RWPE1 (cell line): ENCODE measurements at regions not wholly inside any gene's neighbourhood (a gene's known extent, or its start where the extent isn't known, plus 50 kb on each side); places are given as distances from the start of the nearest gene placed in this dataset.

Source experiments
- CTCF ChIA-PET: fragments of 350-600 bp; sonication (Branson Sonifier 250); formaldehyde crosslinking; extraction: SDS; loops from one replicate; lab custom pipeline; 2021; lab: Yijun Ruan, JAX
- POLR2A ChIA-PET: fragments of 400-600 bp; formaldehyde crosslinking; extraction: SDS; loops from one replicate; lab custom pipeline; 2020; ENCODE audit warnings: antibody characterized with exemption; ENCODE audit not compliant: low non-redundant PET; lab: Yijun Ruan, JAX
- DNase-seq: peaks from one replicate; pipeline ENCODE4 v3.0.0; 2012; ENCODE audit warnings: low spot score
- H3K27ac ChIP-seq: fragments of 450-650 bp; 2 replicates; pipeline ENCODE4 v1.5.1; 2017
- TF ChIP-seq, protein P1 (sequence below): fragments of 450-650 bp; conservative IDR thresholded peaks from 2 replicates; pipeline ENCODE4 v1.5.1; 2017; ENCODE audit warnings: low read depth, mild to moderate bottlenecking

DNA sequence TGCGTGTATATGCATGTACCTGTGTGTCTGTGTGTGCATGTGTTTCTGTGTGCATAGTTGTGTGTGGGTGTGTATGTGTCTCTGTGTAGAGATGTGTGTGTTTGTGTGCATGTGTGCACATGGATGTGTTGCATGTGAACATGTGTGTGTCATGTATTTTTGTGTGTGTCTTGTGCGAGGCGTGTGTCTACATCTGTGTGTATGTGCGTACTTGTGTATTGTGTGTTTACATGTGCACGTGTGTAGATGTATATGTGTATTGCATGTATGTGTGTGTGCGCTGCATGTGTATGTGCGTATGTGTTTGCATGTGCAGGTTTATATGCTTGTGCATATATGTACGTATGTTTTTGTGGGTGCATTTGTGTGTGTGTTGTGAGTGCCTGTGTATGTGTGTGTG, 735.2 kb downstream of the GALR1 start:
- POLR2A ChIA-PET: no interaction called here
- H3K27ac ChIP-seq: no peak overlapping the region
- TF ChIP-seq, protein P1, sequence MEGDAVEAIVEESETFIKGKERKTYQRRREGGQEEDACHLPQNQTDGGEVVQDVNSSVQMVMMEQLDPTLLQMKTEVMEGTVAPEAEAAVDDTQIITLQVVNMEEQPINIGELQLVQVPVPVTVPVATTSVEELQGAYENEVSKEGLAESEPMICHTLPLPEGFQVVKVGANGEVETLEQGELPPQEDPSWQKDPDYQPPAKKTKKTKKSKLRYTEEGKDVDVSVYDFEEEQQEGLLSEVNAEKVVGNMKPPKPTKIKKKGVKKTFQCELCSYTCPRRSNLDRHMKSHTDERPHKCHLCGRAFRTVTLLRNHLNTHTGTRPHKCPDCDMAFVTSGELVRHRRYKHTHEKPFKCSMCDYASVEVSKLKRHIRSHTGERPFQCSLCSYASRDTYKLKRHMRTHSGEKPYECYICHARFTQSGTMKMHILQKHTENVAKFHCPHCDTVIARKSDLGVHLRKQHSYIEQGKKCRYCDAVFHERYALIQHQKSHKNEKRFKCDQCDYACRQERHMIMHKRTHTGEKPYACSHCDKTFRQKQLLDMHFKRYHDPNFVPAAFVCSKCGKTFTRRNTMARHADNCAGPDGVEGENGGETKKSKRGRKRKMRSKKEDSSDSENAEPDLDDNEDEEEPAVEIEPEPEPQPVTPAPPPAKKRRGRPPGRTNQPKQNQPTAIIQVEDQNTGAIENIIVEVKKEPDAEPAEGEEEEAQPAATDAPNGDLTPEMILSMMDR: no peak
- CTCF ChIA-PET: no interaction called here
- DNase-seq: no peak

DNA sequence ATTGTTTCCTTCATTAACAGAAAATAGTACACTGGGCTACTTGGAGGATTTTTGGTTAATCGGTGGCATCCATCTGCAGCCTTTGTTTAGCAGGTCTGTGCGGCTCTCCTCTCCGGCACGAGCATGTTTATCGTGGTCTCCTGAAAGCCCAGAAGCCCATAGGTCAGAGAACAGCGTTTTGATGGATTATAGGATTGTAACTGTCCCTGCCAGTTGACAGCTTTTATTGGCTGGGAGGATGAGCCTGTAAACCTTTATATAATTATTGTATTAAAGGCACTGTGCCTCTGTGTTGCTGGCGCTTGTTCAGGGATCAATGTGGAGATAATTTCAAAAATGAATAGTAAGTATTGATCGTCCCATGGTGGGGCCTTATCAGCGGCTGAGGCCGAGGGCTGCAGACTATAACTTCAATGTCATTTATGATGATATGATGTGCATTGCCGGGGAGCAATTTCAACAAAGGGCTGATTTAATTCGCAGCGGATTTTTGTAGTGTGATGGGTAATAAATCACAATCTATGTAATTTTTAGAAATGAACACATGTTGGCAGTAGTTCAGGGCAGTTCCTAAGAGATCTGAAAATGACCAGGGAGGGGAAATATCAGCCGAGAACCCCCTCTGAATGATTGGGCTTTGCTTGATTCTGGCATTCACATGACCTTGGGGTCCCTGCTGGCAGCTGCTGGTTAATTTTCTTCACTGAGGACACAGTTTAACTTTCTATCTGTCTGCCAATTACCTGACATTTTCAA, 736.1 kb downstream of the GALR1 start:
- no peak overlapping the region for H3K27ac ChIP-seq
- CTCF ChIA-PET: no interaction called here

DNA sequence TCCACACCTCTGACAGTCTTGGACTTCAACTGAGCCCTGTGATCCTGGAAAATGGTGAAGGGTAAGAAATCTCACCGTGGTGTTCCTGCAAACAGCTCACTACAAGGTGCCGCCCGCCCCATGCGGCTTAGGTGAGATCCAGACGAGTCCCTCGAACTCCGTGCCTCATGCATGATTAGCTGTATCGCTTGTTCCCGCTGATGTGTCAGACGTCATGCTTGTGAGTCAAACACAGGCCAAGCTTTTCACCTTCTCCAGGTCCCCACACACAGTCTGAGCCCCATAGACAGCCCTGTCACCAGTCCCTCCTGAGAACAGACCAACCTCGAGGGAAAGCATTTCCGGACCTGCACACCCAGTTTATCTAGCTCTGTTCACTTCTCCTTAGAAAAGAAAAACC, 740.5 kb downstream of the GALR1 start:
- ChIA-PET POLR2A (no interaction called here), CTCF (no interaction called here)
- DNase-seq: no peak
- H3K27ac ChIP-seq: no peak overlapping the region
- TF ChIP-seq, protein P1: no peak

More for the DNA sequence above, 736.1 kb downstream of the GALR1 start:
- TF ChIP-seq, protein P1: no peak
- DNase-seq: no peak
- POLR2A ChIA-PET: no interaction called here

- POLR2A ChIA-PET: no interaction called here
- CTCF ChIA-PET: no interaction called here
- no peak for DNase-seq
- no peak overlapping the region for H3K27ac ChIP-seq
- TF ChIP-seq, protein P1: no peak
Measured at GRCh38 chr18:77990901-77991300, 741.3 kb downstream of the GALR1 start.

GRCh38 chr18:77992057-77992456, 742.4 kb downstream of the GALR1 start:
- H3K27ac ChIP-seq: no peak overlapping the region
- TF ChIP-seq, protein P1: no peak
- DNase-seq: no peak
- ChIA-PET POLR2A (no interaction called here), CTCF (interaction anchor here (0.8 kb wide), 1 partner anchor 9 kb away, joined by 3 read pairs; no protein-coding TSS in a partner anchor)

DNA sequence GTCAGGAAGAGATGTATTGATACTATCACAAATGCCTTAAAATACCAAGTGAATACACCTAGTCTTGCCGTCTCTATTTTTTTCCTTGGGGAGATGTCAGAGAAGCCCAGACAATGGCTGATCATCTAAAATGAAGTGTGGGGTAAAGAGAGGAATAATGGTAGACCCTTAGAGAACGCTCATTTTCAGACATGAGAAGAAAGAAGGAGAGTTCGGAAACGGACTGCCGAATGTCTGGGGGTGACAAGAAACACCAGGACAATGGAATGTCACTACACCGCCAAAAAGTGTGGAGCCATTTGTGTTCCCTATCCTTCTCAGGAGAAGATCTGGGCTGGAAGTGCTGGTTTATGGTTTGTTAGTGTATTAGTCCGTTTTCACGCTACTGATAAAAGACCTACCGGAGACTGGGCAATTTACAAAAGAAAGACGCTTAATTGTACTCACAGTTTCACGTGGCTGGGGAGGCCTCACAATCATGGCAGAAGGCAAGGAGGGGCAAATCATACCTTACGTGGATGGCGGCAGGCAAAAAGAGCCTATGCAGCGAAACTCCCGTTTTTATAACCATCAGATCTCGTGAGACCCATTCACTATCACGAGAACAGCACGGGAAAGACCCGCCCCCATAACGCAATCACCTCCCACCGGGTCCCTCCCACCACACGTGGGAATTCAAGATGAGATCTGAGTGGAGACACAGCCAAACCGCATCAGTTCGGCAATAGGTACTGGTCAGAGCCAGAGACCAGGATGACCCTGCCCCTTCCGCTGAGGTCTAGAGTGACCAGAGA, 743.7 kb downstream of the GALR1 start:
- ChIA-PET CTCF (no interaction called here), POLR2A (no interaction called here)
- no peak for DNase-seq
- H3K27ac ChIP-seq: no peak overlapping the region
- TF ChIP-seq, protein P1: no peak
